Upper lobe of left lung (tissue), 6 donors: ENCODE measurements at regions not wholly inside any gene's neighbourhood (a gene's known extent, or its start where the extent isn't known, plus 50 kb on each side); places are given as distances from the start of the nearest gene placed in this dataset.

Experiments used
- ATAC-seq, 2 donors: fragments of 200-7000 bp; cut with Tn5 transposase; one replicate each; pipeline ENCODE4 v1.9.1; 2022; ENCODE audit warnings: mild to moderate bottlenecking in 2 of 2, moderate library complexity in 2 of 2; ENCODE audit not compliant: low FRiP score in 2 of 2
- DNase-seq, 2 donors: peaks; one replicate each; pipeline ENCODE4 v3.0.0-alpha.2; 2019 to 2020
- H3K27ac ChIP-seq, 4 donors: fragments of 200-600 bp; sonication (generic); one replicate each; pipeline ENCODE4 v1.5.1; 2016 to 2019
- H3K27me3 ChIP-seq, 4 donors: fragments of 200-600 bp; sonication (generic); one replicate each; pipeline ENCODE4 v1.5.1; 2017 to 2019
- H3K36me3 ChIP-seq, 4 donors: fragments of 200-600 bp; sonication (generic); one replicate each; pipeline ENCODE4 v1.5.1; 2016 to 2019
- H3K4me1 ChIP-seq, 4 donors: fragments of 200-600 bp; sonication (generic); one replicate each; pipeline ENCODE4 v1.5.1; 2018 to 2019
- H3K4me3 ChIP-seq, 4 donors: fragments of 200-600 bp; sonication (generic); one replicate each; pipeline ENCODE4 v1.5.1; 2017 to 2019; ENCODE audit warnings: mild to moderate bottlenecking in 2 of 4, moderate library complexity in 1 of 4
- H3K9me3 ChIP-seq, 4 donors: fragments of 200-600 bp; sonication (generic); one replicate each; pipeline ENCODE4 v1.5.1; 2018 to 2019
- CTCF ChIP-seq, 6 experiments: fragments of 450-650 bp in 4 of 6; fragments of 200-600 bp in 2 of 6; sonication (generic) in 2 of 6; IDR thresholded peaks; one replicate each; pipeline ENCODE4 v1.5.1; 2016 to 2019; ENCODE audit warnings: antibody characterized with exemption in 6 of 6
- EP300 ChIP-seq, 4 donors: sonication (generic); formaldehyde crosslinking; IDR thresholded peaks; one replicate each; pipeline ENCODE4 v1.5.1; 2017; ENCODE audit warnings: antibody characterized with exemption in 4 of 4, control low read depth in 2 of 4
- POLR2A ChIP-seq, 4 donors: fragments of 450-650 bp; IDR thresholded peaks; one replicate each; pipeline ENCODE4 v1.5.1; 2016 to 2017; ENCODE audit warnings: antibody characterized with exemption in 4 of 4, mild to moderate bottlenecking in 2 of 4
- POLR2AphosphoS5 ChIP-seq, 2 donors: sonication (generic); formaldehyde crosslinking; IDR thresholded peaks; one replicate each; pipeline ENCODE4 v1.5.1; 2017; ENCODE audit warnings: antibody characterized with exemption in 2 of 2
- WGBS, 2 donors: methylation state at CpG; one replicate each; pipeline ENCODE4 v1.1.5; 2017 to 2018; 5-methylcytosine and 5-hydroxymethylcytosine counted together
- donor health status: DM: no; HTN: no; CAD: no; lungs with moderate emphysema.
- donor health status: DM: no; HTN: yes; CAD: no; lungs with severe emphysema.

GRCh38 chr13:105220063-105220462, 1315.4 kb downstream of the EFNB2 start:
- no peaks in the 10 kb centered on the region for H3K36me3 ChIP-seq
- H3K27me3 ChIP-seq = no peaks in the 10 kb centered on the region
- no peak overlapping the region for H3K4me3 ChIP-seq
- 89 to 93% methylated on average over 8 of the region's 8 CpGs for WGBS, 2 donors
- DNase-seq (no peak), ATAC-seq (no peak)
- no peaks in the 10 kb centered on the region for H3K4me1 ChIP-seq
- TF ChIP-seq CTCF (IDR thresholded peaks at IDR 0.05) (no peak), POLR2AphosphoS5 (IDR thresholded peaks at IDR 0.05) (no peak), POLR2A (IDR thresholded peaks at IDR 0.05) (no peak), EP300 (IDR thresholded peaks at IDR 0.05) (no peak)
- H3K27ac ChIP-seq = no peak overlapping the region
- H3K9me3 ChIP-seq = no peaks in the 10 kb centered on the region

- Histone ChIP-seq H3K9me3 (no peaks in the 10 kb centered on the region), H3K27ac (no peak overlapping the region), H3K4me1 (no peaks in the 10 kb centered on the region), H3K27me3 (no peaks in the 10 kb centered on the region), H3K36me3 (no peaks in the 10 kb centered on the region), H3K4me3 (no peak overlapping the region)
- 84 to 100% methylated on average over 1 of the region's 1 CpG for WGBS, 2 donors
- TF ChIP-seq CTCF (IDR thresholded peaks at IDR 0.05) (no peak), EP300 (IDR thresholded peaks at IDR 0.05) (no peak)
- ATAC-seq = no peak
- no peak for DNase-seq
These were observed 1315.8 kb downstream of the EFNB2 start for GRCh38 chr13:105219651-105220050.

- DNase-seq (no peak), ATAC-seq (no peak)
- no peak overlapping the region for H3K27ac ChIP-seq
- H3K4me1 ChIP-seq = no peaks in the 10 kb centered on the region
- 91 to 92% methylated on average over 3 of the region's 3 CpGs for WGBS, 2 donors
- H3K36me3 ChIP-seq = no peaks in the 10 kb centered on the region
- H3K4me3 ChIP-seq = no peak overlapping the region
- no peaks in the 10 kb centered on the region for H3K27me3 ChIP-seq
- TF ChIP-seq CTCF (IDR thresholded peaks at IDR 0.05) = no peak
- TF ChIP-seq POLR2AphosphoS5 (IDR thresholded peaks at IDR 0.05) = no peak
- TF ChIP-seq POLR2A (IDR thresholded peaks at IDR 0.05) = no peak
- TF ChIP-seq EP300 (IDR thresholded peaks at IDR 0.05) = no peak
- no peaks in the 10 kb centered on the region for H3K9me3 ChIP-seq
These were observed 1322.0 kb downstream of the EFNB2 start for GRCh38 chr13:105213512-105213911.

GRCh38 chr13:105207572-105208293, 1327.7 kb downstream of the EFNB2 start:
- H3K9me3 ChIP-seq = no peaks in the 10 kb centered on the region
- no peak for TF ChIP-seq EP300 (IDR thresholded peaks at IDR 0.05)
- no peak for TF ChIP-seq CTCF (IDR thresholded peaks at IDR 0.05)
- TF ChIP-seq POLR2AphosphoS5 (IDR thresholded peaks at IDR 0.05) = no peak
- ATAC-seq (no peak), DNase-seq (no peak)
- no peak overlapping the region for H3K4me3 ChIP-seq
- no peaks in the 10 kb centered on the region for H3K27me3 ChIP-seq
- no peak overlapping the region for H3K27ac ChIP-seq
- no peaks in the 10 kb centered on the region for H3K4me1 ChIP-seq
- WGBS, 2 donors = 62 to 65% methylated on average over 4 of the region's 4 CpGs
- no peaks in the 10 kb centered on the region for H3K36me3 ChIP-seq

- Histone ChIP-seq H3K27ac (no peak overlapping the region), H3K9me3 (no peaks in the 10 kb centered on the region), H3K4me3 (no peak overlapping the region), H3K4me1 (no peaks in the 10 kb centered on the region), H3K36me3 (no peaks in the 10 kb centered on the region), H3K27me3 (no peaks in the 10 kb centered on the region)
- DNase-seq (no peak), ATAC-seq (peak in 1 of 2 donors; percentile 56)
- no peak for TF ChIP-seq EP300 (IDR thresholded peaks at IDR 0.05)
- TF ChIP-seq CTCF (IDR thresholded peaks at IDR 0.05) = peak in 5 of 6 experiments; percentile 27 to 61 (median 37)
These were observed 1333.1 kb downstream of the EFNB2 start for GRCh38 chr13:105202354-105202753.
